Gastrocnemius medialis (tissue), 4 donors: ENCODE measurements at regions not wholly inside any gene's neighbourhood (a gene's known extent, or its start where the extent isn't known, plus 50 kb on each side); places are given as distances from the start of the nearest gene placed in this dataset.

Source experiments
- ATAC-seq, 2 donors: fragments of 150-250 bp; one replicate each; pipeline ENCODE4 v1.9.1; 2016
- DNase-seq, 2 donors: peaks; one replicate each; pipeline ENCODE4 v3.0.0-alpha.2; 2019
- H3K27ac ChIP-seq, 4 donors: fragments of 200-600 bp; sonication (generic); 1 replicate in 1 of 4; 2 replicates in 3 of 4; pipeline ENCODE4 v1.5.1; 2016 to 2018; ENCODE audit warnings: mild to moderate bottlenecking in 2 of 4, moderate library complexity in 1 of 4
- H3K27me3 ChIP-seq, 3 donors: fragments of 200-600 bp; sonication (generic) in 2 of 3; 1 replicate in 1 of 3; 2 replicates in 2 of 3; pipeline versions ENCODE4 v1.5.1 to v1.6.0; 2016 to 2019; ENCODE audit warnings: mild to moderate bottlenecking in 1 of 3, moderate library complexity in 1 of 3
- H3K36me3 ChIP-seq, 2 donors: fragments of 200-600 bp; sonication (generic) in 1 of 2; one replicate each; pipeline ENCODE4 v1.5.1; 2017 to 2018
- H3K4me1 ChIP-seq, 2 donors: fragments of 200-600 bp; sonication (generic) in 1 of 2; one replicate each; pipeline ENCODE4 v1.5.1; 2016 to 2017; ENCODE audit warnings: mild to moderate bottlenecking in 2 of 2
- H3K4me3 ChIP-seq, 4 donors: fragments of 200-600 bp; sonication (generic) in 3 of 4; 1 replicate in 1 of 4; 2 replicates in 3 of 4; pipeline ENCODE4 v1.5.1; 2016 to 2019; ENCODE audit warnings: mild to moderate bottlenecking in 2 of 4
- H3K9me3 ChIP-seq, 3 donors: fragments of 200-600 bp; sonication (generic) in 2 of 3; 1 replicate in 1 of 3; 2 replicates in 2 of 3; pipeline ENCODE4 v1.5.1; 2016 to 2019
- POLR2A ChIP-seq, 2 donors: fragments of 450-650 bp; IDR thresholded peaks; one replicate each; pipeline ENCODE4 v1.6.1; 2017; ENCODE audit warnings: antibody characterized with exemption in 2 of 2, mild to moderate bottlenecking in 2 of 2, moderate library complexity in 2 of 2
- in situ Hi-C, 4 donors: fragments of 200-750 bp; cut with MboI; loops; one replicate each; pipeline versions ENCODE4 v1.15.0 to v1.8.0; 2017; ENCODE audit warnings: low sequenced_read_pairs in 4 of 4
- intact Hi-C: fragments of 100-400 bp; cut with DNase I; formaldehyde crosslinking; loops from one replicate; pipeline ENCODE4 v1.15.1; 2023; ENCODE audit warnings: low total_unique reads
- TF ChIP-seq, protein P1 (sequence below), 5 experiments: fragments of 450-650 bp in 3 of 5; fragments of 200-600 bp in 2 of 5; sonication (generic) in 2 of 5; IDR thresholded peaks in 4 of 5; conservative IDR thresholded peaks in 1 of 5; 1 replicate in 4 of 5; 2 replicates in 1 of 5; pipeline ENCODE4 v1.5.1; 2016 to 2019; ENCODE audit warnings: antibody characterized with exemption in 5 of 5, mild to moderate bottlenecking in 3 of 5, moderate library complexity in 3 of 5

DNA sequence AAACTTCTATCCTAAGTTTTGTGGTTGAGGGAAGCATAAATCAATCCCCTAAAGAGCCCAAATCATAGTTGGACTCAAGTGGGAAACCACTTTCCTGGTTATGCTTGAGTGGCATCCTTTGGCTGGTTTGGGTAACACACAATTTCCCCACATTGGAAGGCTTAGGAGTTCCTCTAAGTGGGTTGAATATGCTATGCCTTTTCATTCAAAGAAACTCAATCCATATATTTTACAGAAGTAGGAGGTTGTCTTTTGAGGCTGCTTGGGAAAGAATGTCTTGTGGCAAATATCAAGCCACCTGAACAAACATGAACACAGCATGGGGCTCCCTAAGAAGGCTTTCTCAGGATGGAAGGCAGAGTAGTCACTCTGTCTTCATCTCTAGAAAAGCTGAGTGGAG lies 121.1 kb downstream of the SPATA31D1 start:
- Histone ChIP-seq H3K27me3 (no peaks in the 10 kb centered on the region), H3K4me3 (no peak overlapping the region), H3K4me1 (no peaks in the 10 kb centered on the region), H3K9me3 (no peaks in the 10 kb centered on the region), H3K27ac (no peak overlapping the region), H3K36me3 (no peaks in the 10 kb centered on the region)
- ATAC-seq (no peak), DNase-seq (no peak)
- intact Hi-C loops = no loop called here
- in situ Hi-C loops = no loop called here
- TF ChIP-seq, protein P1, sequence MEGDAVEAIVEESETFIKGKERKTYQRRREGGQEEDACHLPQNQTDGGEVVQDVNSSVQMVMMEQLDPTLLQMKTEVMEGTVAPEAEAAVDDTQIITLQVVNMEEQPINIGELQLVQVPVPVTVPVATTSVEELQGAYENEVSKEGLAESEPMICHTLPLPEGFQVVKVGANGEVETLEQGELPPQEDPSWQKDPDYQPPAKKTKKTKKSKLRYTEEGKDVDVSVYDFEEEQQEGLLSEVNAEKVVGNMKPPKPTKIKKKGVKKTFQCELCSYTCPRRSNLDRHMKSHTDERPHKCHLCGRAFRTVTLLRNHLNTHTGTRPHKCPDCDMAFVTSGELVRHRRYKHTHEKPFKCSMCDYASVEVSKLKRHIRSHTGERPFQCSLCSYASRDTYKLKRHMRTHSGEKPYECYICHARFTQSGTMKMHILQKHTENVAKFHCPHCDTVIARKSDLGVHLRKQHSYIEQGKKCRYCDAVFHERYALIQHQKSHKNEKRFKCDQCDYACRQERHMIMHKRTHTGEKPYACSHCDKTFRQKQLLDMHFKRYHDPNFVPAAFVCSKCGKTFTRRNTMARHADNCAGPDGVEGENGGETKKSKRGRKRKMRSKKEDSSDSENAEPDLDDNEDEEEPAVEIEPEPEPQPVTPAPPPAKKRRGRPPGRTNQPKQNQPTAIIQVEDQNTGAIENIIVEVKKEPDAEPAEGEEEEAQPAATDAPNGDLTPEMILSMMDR (IDR thresholded peaks at IDR 0.05 in 4 of 5, conservative IDR thresholded peaks at IDR 0.05 in 1 of 5) = no peak
- TF ChIP-seq POLR2A (IDR thresholded peaks at IDR 0.05) = no peak

DNA sequence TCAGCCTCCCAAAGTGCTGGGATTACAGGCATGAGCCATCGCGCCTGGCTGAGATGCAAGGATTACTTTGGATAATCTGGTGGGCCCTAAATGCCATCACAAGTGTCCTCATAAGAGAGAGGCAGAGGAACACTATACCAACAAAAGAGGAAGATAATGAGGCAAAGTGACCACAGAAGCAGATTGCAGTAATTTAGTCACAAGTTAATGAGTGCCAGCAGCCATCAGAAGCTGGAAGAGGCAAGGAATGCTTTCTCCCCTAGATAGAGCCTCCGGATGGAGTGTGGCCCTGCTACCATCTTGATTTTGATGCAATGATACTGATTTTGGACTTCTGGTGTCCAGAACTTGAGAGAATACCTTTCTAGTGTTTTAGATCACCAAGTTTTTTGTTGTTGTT lies 122.3 kb downstream of the SPATA31D1 start:
- no peak for TF ChIP-seq POLR2A (IDR thresholded peaks at IDR 0.05)
- TF ChIP-seq, protein P1 (IDR thresholded peaks at IDR 0.05 in 4 of 5, conservative IDR thresholded peaks at IDR 0.05 in 1 of 5) = no peak

DNA sequence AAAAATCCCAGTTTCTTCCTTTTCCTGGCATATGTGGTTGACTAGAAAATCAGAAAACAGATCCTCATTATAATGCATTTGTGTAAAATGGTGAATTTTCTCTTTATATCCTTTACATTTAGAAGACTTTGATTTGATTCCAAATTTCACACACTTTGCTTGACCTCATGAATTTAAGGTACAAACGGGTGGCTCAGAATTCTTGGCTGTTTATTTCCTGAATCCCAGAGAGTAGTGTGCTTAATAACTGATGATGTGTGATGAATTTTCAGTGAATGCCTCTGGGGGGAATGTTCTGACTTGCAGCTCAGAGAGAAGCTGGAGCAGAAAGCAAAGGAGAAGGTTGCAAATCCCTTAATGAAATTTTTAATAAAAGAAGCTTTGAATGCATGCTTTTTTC lies 126.8 kb downstream of the SPATA31D1 start:
- no peak for DNase-seq
- no peaks in the 10 kb centered on the region for H3K9me3 ChIP-seq
- no peak for ATAC-seq
- H3K4me3 ChIP-seq = no peak overlapping the region
- intact Hi-C loops (no loop called here), in situ Hi-C loops (no loop called here)
- no peak overlapping the region for H3K27ac ChIP-seq
- H3K4me1 ChIP-seq = peaks cover 8 to 12% of the 10 kb centered on the region in 2 donors
- no peaks in the 10 kb centered on the region for H3K36me3 ChIP-seq
- no peaks in the 10 kb centered on the region for H3K27me3 ChIP-seq
- TF ChIP-seq, protein P1 (IDR thresholded peaks at IDR 0.05 in 4 of 5, conservative IDR thresholded peaks at IDR 0.05 in 1 of 5) = no peak
- TF ChIP-seq POLR2A (IDR thresholded peaks at IDR 0.05) = no peak

More for the DNA sequence above, 122.3 kb downstream of the SPATA31D1 start:
- intact Hi-C loops (no loop called here), in situ Hi-C loops (no loop called here)
- ATAC-seq (no peak), DNase-seq (no peak)
- Histone ChIP-seq H3K4me3 (no peak overlapping the region), H3K4me1 (no peaks in the 10 kb centered on the region), H3K36me3 (no peaks in the 10 kb centered on the region), H3K27me3 (no peaks in the 10 kb centered on the region), H3K9me3 (no peaks in the 10 kb centered on the region), H3K27ac (no peak overlapping the region)

DNA sequence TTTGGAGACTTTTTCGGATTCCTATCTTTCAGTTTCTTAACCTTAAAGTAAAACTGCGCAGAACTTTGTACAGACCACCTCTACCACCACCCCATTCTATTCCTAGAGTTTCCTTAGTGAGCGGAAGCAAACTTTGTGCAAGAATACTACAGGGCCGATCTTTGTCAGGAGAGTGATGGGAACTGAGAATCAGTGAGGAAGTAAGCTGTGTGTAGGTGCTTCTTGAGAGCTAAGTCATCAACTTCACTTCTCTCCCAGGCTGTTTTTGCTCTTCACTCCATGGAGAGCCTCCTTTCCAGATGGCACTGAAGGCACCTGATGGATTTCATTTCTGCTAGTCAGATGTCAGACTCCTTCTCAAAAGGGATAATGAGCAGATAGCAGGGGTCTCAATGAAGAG lies 127.3 kb downstream of the SPATA31D1 start:
- TF ChIP-seq, protein P1 (IDR thresholded peaks at IDR 0.05 in 4 of 5, conservative IDR thresholded peaks at IDR 0.05 in 1 of 5) = no peak
- TF ChIP-seq POLR2A (IDR thresholded peaks at IDR 0.05) = no peak
- Histone ChIP-seq H3K27me3 (no peaks in the 10 kb centered on the region), H3K4me3 (no peak overlapping the region), H3K4me1 (peaks cover 8 to 12% of the 10 kb centered on the region in 2 donors), H3K36me3 (no peaks in the 10 kb centered on the region), H3K27ac (no peak overlapping the region), H3K9me3 (no peaks in the 10 kb centered on the region)
- no peak for ATAC-seq
- intact Hi-C loops = no loop called here
- no peak for DNase-seq
- in situ Hi-C loops = no loop called here

DNA sequence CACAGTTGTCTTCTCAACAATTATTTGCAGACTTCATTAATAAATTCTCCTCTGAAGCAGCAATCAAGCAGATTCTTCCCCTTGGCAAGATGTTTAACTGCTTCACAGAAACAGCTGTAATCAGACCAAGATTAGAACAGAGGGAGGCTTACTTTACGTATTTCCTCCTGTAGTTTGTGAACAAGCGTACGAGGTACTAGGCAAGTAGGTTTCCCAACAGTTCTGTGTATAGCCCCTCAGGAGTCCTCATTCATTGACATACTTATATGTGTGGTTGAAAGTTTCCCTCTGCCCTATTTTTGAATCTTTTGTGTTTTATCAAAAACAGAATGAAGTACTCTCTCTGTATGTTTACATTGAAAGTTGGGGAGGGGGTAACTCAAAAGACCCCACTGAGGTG lies 128.0 kb downstream of the SPATA31D1 start:
- ATAC-seq (no peak), DNase-seq (no peak)
- intact Hi-C loops = no loop called here
- Histone ChIP-seq H3K9me3 (no peaks in the 10 kb centered on the region), H3K36me3 (no peaks in the 10 kb centered on the region), H3K4me3 (no peak overlapping the region), H3K27ac (no peak overlapping the region), H3K27me3 (no peaks in the 10 kb centered on the region), H3K4me1 (peaks cover 8 to 12% of the 10 kb centered on the region in 2 donors)
- in situ Hi-C loops = no loop called here
- TF ChIP-seq, protein P1 (IDR thresholded peaks at IDR 0.05 in 4 of 5, conservative IDR thresholded peaks at IDR 0.05 in 1 of 5) = no peak
- TF ChIP-seq POLR2A (IDR thresholded peaks at IDR 0.05) = no peak
